ENCODE measurements at regions not wholly inside any gene's neighbourhood (a gene's known extent, or its start where the extent isn't known, plus 50 kb on each side); places are given as distances from the start of the nearest gene placed in this dataset.

DNA sequence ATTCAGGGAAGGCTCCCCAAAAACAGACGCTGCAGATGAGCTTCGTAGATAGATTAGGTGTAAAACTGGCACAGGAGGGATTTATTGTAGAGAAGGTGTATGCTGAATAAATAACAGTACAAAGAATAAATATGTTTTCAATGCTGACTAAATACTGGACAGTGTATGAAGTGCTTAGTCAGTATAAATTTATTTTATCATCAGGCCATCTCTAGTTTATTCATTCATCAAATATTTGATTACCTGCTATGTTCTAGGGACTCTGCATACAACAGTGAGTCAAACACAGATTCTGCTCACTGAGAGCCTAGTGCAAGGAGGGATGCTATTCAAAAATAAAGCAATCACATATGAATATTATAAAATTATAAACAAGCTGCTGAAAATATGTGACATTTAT, 63.6 kb upstream of the TSPAN5 start:
- TF ChIP-seq, protein P1, sequence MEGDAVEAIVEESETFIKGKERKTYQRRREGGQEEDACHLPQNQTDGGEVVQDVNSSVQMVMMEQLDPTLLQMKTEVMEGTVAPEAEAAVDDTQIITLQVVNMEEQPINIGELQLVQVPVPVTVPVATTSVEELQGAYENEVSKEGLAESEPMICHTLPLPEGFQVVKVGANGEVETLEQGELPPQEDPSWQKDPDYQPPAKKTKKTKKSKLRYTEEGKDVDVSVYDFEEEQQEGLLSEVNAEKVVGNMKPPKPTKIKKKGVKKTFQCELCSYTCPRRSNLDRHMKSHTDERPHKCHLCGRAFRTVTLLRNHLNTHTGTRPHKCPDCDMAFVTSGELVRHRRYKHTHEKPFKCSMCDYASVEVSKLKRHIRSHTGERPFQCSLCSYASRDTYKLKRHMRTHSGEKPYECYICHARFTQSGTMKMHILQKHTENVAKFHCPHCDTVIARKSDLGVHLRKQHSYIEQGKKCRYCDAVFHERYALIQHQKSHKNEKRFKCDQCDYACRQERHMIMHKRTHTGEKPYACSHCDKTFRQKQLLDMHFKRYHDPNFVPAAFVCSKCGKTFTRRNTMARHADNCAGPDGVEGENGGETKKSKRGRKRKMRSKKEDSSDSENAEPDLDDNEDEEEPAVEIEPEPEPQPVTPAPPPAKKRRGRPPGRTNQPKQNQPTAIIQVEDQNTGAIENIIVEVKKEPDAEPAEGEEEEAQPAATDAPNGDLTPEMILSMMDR (conservative IDR thresholded peaks at IDR 0.05): no peak
- no peak for TF ChIP-seq EZH2 (IDR thresholded peaks at IDR 0.05; ENCODE audit: low read depth)

All from PC-9 (cell line).